RPMI8226 (cell line): ENCODE measurements at regions not wholly inside any gene's neighbourhood (a gene's known extent, or its start where the extent isn't known, plus 50 kb on each side); places are given as distances from the start of the nearest gene placed in this dataset.

Experiments used
- DNase-seq: peaks from one replicate; pipeline ENCODE4 v3.0.0-alpha.2; 2015

DNA sequence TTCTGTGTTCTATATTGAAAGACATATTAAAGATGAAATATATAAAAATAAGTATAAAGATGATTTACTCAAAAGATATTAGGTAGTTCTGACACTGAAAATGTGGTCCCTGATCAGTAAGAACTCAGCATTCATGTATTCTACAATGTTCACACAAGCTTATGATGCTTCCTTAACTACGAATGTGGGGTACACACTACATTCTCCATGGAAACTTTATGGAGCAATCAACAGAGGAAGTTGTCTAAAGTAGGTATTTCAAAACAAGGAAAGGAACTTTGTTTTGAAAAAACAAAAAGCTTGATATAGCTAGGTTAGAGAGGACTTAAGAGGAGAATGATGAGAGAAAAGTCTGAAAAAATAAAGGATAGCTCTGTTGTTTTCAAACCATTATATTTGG is 119.7 kb upstream of the RGS18 start:
- no peak for DNase-seq

DNA sequence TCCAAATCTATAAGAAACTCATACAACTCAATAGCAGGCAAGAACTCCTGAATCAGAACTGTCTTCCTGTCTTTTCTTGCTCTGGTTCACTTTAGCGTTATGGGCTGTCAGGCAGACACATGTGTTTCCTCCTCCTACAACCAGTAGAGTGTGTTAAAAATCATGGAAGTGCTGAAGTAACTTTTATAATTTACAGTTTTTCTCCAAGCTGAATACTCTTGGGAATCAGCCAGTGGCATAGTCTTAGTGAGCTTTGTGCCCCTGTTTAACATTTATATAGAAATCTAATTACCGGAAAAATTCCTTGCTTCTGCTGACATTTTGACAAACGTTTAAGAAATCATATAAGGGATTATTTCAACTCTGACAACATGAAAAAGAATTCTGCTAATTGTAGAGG is 113.1 kb upstream of the RGS18 start:
- no peak for DNase-seq

DNA sequence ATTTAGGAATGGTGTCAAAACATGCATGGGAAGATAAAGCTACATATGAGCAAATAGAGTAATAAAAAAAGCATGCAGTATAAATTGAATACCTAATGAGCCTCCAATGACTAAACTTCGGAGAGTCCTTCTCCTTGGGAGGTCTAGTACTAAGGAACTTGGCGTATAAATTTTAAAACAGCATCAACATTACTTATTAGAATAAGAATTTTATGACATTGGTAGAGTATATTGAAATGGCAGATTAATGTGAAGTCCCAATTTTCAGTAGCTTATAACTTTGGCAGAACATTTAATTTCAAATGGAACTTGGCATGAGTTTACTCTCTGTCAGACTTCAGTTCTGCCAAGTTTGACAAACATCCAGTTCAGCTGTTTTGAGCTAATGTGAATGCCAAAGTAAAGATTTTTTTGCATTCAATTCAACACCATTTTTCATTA is 104.7 kb upstream of the RGS18 start:
- no peak for DNase-seq

DNA sequence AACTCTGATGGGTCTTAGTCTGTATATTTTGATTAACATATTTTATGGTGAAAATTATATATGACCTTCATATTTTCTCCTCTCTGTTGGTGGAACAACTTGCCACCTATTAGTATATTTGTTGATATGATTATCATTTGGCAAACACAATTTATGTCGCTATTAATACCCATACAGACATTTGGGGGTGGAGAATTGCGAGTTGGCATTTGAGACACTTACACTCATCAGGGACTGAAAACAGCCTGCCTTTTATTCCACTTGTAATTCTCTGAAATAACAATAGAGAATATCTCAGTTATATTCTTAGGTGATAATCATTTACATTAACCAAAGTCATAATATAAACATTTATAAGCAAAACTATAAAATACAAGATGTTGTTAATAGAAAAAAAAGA is 100.5 kb upstream of the RGS18 start:
- no peak for DNase-seq

DNA sequence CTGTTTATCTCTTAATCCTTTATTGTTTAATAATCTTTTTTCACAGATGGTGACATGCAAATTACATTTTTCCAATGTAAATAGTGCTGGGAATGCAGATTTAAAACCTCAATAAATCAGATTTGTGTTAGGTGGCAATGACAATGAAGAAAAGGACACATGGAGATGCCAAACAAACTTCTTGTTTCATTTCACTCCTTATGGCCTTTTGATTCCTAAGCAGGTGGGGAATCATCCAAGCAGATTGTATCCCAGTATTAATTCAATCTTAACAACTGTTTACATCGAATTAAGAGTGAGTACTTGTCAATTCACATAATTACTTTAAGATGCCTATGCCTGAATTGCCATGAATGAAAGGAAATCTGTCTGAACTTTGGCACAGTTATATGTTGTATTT is 98.9 kb upstream of the RGS18 start:
- DNase-seq = no peak

DNA sequence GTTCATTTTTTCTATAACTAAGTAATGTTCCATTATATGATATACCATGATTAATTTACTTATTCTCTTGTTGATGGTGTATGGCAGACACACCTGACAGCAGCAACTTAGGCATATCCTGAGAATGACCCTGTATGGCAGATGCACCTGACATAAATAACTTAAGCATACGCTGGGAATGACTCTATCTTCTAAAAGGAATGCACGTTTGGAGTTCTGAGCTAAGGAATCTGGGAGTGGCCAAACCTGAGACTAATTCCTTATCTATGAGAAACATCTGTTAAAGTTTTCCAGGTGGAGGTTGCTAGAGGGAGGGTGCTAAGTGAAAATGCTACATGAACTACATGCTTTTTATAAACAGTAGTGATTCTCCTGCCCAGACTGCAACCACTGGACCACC is 96.7 kb upstream of the RGS18 start:
- no peak for DNase-seq

DNA sequence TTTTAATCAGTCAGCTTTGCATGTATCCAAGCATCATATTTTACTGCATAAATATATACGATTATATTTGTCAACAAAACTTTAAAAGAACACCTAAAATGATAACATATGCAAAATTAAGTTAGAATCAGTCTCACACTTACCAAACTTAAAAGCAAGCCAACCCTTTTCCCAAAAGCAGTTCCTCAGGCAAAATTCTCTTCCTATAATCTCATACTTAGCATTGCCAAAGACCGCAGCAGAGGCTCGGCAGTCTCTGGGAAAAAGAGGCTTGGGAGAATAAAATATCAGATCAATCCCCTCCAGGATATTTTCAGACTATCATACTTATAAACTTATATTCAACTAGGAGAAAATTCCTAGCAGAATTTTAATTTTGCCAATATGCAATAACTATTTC is 93.2 kb upstream of the RGS18 start:
- DNase-seq = no peak

DNA sequence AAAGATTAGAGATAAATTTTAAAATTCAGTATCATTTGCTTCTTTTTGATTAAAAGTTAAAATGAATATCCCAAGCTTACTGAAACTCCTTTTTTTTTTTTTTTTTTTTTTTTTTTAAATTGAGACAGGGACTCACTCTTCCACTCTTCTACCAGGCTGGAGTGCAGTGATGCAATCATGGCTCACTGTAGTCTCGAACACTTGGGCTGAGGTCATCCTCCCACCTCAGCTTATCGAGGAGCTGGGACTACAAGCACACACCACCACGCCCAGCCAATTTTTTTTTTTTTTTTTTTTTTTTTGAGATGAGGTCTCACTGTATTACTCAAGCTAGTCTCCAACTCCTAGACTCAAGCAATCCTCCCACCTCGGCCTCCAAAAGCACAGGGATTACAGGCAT is 92.1 kb upstream of the RGS18 start:
- no peak for DNase-seq

DNA sequence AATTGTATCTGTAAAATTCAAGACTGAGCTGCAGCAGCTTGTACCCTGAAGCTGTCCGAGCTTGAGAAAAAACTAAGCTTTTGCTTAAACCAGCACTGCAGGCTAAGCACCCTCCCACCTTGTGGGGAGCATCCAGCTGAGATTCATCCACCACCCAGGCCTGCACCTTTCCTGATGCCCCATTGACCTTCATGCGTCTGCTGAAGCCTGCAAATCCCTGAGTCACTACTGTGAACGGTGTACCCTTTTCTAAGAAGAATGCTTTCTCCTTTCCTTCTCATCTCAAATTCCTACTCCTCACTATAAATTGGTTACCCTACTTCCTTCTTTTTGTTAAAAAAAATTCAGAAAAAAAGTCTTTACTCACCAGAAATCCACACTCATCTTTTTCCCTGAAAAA is 90.9 kb upstream of the RGS18 start:
- DNase-seq = no peak

DNA sequence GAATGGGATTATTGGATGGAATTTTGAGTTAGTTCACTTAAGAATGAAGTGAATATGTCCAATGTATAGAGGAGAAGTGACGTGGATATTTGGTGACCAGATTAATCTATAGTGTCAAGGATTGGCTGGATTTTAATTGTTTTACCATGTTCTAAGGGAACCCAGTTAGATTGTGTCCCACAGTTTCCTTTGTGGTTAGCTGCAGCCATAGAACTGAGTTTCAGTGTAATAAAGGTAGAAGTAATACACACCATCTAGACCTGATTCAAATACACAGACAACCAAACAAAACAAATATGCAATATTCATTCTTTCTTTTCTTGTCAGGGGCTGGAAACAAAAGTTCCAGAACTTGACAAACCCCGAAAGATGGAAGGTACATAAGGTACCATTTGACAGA is 88.0 kb upstream of the RGS18 start:
- DNase-seq = no peak

DNA sequence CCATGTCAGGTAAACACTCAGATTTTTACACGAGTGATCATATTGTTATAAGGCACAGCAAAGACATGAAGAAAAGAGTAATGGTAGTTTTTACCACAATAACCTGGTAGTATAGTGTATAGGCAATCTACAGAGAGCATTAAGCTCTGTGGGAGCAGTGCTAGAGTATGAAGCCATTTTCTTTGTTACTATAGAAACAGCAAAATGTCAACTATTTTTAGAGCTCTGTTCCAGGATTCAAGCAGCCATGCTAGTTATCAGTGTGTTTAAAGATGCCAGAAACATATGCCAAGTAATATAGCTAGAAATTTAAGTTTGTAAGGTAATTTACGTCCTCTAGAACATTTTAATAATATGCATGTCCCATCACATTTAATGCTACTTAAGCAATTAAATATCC is 77.6 kb upstream of the RGS18 start:
- no peak for DNase-seq

DNA sequence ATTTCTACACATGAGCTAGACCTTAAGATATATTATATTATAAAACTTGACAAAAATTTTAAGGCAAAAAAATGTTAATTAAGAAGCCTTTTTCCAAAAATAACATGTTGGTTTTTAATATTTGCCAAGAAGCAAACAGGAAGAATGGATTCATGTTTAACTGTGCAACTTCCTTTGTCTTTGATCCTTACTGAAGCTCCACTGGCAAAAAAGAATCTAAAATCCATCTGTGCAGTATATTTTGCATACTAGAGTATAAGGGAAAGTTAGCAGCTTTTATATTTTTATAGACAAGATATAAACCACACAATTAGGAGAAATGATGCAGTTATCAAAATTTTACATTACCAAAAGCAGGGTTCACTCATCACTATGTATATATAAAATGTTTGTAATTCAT is 76.9 kb upstream of the RGS18 start:
- DNase-seq = no peak

DNA sequence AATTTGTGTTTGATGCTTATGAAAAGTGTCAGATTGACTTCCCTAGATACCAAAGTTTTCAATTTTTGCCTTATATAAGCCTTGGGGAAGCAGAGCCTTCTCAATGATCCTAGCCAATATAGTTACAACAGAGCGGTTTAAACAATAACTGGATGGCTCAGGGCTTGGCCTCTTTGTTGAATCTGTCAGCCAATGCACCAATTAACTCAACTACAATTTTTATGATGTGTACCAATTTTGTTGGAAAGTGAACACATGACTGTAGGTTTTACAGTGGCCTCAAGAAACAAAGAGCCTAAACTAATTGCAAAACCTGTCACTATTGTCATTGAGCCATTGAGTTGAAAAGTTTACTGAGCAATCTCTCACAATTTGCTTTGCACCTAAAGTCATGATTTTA is 71.6 kb upstream of the RGS18 start:
- no peak for DNase-seq

DNA sequence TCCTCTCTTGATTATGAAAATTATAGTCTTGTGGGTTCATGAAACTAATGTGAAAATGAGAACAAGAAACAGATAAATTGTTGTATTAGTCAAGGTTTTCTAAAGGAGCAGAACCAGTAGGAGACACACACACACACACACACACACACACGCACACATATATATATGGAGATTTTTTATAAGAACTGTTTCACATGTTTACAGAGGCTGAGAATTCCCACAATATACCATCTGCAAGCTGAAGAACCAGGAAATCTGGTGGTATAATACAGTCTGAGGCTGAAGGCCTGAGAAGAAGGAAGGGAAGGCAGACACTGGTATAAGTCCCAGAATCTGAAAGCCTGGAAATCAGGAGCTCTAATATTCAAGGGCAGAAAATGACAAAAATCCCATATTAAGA is 70.9 kb upstream of the RGS18 start:
- DNase-seq = no peak

DNA sequence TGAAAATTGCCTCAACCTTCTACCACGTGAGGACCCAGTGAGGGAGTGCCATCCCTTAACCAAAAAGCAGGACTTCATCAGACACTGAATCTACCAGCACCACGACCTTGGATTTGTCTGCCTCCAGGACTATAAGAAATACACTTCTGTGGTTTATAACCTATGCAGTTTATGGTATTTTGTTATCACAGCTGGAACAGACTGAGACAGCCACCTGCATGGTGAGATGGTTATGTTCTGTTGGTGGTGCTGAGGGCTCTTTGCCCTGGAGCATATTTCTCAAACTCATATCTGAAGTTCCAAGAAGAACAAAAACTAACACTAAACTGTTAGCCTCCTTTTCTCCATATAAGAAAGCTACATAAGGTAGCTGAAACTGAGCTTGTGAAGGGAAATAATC is 69.8 kb upstream of the RGS18 start:
- DNase-seq = no peak

DNA sequence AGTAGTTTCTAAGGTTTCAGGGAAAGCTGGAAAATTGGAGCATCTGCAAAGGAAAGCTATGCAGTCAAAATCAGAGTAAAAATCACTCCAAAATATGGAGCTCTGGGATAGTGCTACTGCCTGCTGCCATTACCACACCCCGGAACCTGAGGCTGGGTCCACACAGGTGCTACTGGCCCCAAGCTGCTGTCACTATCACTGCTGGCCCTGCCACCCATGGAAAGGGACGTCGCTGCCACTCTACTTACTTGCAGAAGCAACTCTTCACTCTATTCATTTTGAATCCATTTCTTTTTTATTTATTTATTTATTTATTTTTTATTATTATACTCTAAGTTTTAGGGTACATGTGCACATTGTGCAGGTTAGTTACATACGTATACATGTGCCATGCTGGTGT is 60.3 kb upstream of the RGS18 start:
- DNase-seq = no peak

DNA sequence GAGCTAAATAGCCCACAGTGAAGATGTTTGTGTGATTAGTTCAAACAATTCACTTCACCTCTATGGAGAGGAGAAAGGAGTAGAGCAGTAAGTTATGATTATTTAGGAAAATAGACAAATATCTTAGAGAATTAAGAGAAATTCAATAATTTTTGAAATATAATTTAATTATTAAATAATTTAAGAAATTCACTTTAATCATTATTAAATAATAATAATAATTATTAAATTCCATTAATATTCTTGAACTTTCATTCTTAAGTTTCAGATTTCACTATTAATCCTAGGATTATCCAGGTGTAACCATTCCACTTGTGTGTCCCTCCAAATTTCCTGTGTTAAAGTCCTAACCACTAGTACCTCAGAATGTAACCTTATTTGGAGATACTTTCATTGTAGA is 58.9 kb upstream of the RGS18 start:
- DNase-seq = no peak

DNA sequence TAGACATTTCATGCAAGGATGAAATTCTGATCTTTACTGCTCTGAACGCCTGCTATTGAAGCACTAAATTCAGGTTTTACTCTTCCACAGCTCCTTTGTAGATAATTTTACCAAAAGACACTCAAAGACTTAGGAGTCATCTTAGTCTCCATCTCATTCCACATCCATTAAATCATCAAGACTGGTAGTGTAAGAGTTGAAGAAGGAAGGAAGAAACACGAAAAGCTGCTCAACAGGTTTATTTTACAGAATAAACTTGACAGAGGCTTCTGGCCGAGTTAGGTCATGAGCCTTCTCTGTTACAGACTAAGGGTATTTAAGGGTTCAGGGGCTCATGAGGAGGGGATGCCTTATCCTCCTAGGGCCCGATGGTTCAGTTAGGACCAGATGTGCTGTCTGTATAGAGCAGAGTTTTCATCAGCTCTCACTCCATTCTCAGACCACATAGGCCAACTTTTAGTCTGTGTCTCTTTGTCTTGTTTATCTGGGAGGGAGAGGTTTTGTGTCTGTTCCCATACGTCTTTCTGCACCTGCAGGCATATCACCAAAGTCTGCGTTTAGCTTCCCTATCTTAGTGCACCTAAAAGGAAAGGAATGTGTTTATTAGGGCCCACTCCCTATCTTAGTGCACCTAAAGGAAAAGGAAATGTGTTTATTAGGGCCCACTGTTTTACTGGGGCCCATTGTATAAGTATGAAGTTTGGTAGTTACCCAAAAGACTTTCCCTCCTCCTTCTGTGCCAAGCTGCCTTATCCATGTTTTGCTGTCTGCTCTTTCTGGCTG is 57.4 kb upstream of the RGS18 start:
- no peak for DNase-seq

DNA sequence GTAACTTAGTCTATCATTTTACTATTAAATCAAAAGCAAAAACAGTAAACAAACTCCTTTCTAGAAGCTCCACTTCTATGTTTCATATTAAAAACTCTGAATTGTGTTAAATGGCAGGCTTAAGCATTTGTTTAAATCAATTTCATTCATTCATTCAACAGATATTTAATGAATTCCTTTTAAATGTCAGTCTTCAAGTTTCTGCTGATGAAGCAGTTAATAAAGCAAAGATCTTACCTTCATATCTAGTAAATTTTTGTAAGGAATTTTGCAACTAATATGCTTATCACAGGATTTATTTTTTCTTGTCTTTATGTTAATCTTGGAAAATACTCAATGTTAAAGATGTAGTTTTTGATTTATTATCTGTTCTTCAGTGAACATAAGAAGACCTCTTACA is 54.1 kb upstream of the RGS18 start:
- DNase-seq = no peak

DNA sequence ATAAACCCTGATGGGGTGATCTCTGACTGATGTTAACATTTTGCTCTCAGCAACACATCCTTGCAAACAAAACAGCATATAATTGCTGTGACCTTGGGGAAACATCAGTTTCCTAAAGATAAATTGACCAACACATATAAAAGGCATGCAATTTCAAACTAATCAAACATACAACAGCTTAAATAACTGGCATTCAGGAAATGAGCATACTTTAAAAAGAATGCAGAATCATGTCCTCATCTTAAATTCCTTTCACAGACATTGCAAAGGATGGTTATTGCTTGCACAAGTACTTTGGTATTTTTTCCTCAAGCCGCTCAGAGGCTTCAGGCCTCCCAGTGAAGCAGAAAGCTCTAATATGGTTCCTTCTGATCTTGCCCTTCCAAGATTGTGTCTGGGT is 53.4 kb upstream of the RGS18 start:
- DNase-seq = no peak

DNA sequence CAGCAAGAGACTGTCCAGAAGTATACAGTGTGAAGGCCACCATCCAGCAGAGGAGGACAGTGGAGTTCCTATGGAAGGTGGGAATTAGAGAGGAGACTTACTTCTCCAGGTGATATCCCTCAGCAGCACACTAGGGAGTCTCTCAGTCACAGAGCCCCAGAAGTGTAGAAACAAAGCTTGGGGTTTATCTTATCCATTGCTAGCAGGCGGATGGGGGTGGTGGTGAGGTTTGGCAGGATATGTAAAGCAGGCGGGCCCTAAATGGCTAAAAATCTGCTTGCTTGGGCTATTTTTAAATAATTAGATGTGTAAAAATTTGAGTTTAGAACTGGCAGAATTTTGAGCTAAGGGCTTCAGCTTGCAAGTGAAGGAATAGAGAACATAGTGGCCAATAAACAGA is 50.1 kb upstream of the RGS18 start:
- no peak for DNase-seq
